H7 (cell line): ENCODE measurements at regions not wholly inside any gene's neighbourhood (a gene's known extent, or its start where the extent isn't known, plus 50 kb on each side); places are given as distances from the start of the nearest gene placed in this dataset.
"Not testable (repeated sequence)": the region's sequence is repeated elsewhere in the genome, so short reads cannot be mapped to it uniquely, and the experiment has no call there.

Source experiments
- DNase-seq: peaks from one replicate; pipeline ENCODE4 v3.0.0; 2012
- H3K27me3 ChIP-seq: 2 replicates; pipeline ENCODE4 v1.6.0; 2011; ENCODE audit warnings: mild to moderate bottlenecking, low read length; ENCODE audit not compliant: control insufficient read depth, insufficient read depth
- H3K36me3 ChIP-seq: replicated peaks from 2 replicates; pipeline ENCODE4 v1.5.1; 2011; ENCODE audit warnings: low read length; ENCODE audit not compliant: control insufficient read depth, insufficient read depth
- H3K4me3 ChIP-seq: 2 replicates; pipeline ENCODE4 v1.5.1; 2011; ENCODE audit warnings: low read depth, mild to moderate bottlenecking, control low read depth, low read length, moderate library complexity; ENCODE audit not compliant: insufficient read depth

DNA sequence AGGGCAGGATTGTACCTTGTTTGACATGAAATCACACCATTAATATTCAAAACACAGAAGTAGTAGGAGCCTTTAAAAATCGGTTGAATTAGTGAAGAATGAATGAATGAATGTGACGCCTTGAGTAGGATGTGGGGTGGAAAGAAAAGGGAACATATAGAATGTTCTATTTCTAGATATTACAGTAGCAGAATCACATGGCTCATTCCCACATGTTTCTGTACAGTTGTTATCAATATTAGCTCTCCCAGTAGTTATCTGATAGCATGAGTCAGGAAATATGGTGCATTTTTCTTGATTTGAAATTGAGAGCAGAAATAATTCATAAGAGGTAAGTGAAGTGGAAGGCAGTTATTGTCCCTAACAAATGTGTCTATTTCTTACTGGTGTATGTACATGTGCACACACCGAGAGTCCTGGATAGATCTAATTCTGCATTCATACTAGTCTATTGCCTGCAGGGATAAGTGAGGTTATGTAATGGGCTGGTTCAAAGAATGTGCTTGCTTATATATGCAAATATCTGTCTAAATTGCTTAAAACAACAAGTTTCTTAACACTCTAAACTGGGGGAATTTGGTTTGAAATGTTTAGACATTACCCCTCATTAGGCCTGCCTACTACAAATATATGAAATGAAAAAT is 245.4 kb downstream of the EFCAB11 start:
- no peaks in the 10 kb centered on the region; the same call in 1 of the 2 replicates for H3K27me3 ChIP-seq
- no peaks in the 10 kb centered on the region for H3K36me3 ChIP-seq
- H3K4me3 ChIP-seq: no peak overlapping the region
- no peak for DNase-seq

DNA sequence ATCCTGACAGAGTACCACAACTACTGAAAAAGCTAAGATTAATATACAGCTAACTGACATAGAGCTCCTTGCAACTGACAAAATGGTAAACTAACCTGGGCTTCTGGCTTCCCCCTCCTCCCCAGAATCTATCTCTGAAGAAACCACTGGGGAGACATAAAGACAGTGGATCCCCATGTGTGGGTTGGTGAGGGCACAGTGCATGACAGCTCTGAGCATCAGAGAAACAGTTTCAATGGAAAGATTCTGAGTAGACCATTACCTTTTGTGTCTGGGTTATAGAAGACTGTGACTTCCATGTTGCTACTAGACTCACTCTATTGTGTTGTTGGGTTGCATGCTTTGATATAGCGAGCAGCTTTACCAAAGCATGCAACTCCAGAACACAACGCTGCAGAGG is 247.4 kb downstream of the EFCAB11 start:
- no peak for DNase-seq
- peaks cover 7% of the 10 kb centered on the region for H3K27me3 ChIP-seq
- no peak overlapping the region for H3K4me3 ChIP-seq
- no peaks in the 10 kb centered on the region for H3K36me3 ChIP-seq

DNA sequence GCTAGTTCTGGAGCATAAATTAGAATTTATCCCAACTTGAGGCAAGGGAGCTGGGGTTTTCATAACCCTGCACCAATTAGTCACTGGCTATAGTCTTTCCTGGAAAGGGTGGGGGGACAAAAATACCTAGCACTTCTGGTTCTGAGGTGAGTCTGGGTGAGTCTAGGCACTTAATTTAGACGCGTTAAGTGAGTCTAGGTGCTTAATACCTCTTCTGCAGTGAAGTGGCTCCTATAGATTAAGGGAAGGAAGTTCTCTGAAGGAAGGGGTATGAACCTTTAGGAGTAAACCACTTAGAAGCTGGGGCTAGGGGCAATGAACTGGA is 251.7 kb downstream of the EFCAB11 start:
- Histone ChIP-seq H3K27me3 (peaks cover 9% of the 10 kb centered on the region), H3K4me3 (no peak overlapping the region), H3K36me3 (no peaks in the 10 kb centered on the region)
- DNase-seq: no peak

DNA sequence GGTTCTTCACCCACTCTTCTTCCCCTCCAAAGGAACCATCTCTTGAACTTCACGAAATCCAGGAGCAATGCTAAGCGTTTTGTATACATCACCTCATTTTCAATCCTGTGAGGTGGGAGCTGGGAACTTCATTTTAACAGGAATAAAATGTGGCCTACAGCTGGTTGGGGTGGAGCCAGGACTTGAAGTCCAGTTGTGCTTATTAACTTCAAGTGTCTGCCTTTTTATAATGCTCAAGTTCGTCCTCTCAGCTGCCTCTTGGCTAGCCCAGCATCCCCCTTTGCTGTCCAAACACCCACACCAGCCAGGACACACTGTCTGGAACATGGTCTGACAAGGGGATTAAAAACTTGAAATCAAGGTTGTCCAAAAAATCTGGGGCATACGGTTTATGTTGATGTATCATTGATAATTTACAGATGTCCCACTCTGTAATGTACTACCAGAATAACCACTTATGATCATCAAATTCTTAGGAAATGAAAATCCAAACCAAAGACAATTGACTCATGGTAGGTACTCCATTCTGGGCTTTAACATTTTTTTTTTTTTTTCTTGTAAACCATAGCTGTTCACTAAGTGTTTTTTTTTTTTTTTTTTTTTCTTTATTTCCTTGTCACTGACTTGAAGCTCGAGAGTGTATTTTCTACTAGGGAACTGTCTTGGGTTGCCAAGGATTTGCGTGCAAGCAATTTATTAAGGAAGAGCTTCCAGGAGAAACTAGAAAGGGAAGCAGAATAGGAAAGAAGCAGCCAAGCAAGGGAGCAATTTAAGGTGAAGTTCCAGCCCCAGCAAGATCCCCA is 252.3 kb downstream of the EFCAB11 start:
- no peak for DNase-seq
- H3K36me3 ChIP-seq: no peaks in the 10 kb centered on the region
- H3K4me3 ChIP-seq: peak overlapping the region; percentile 33
- H3K27me3 ChIP-seq: peaks cover 9% of the 10 kb centered on the region

DNA sequence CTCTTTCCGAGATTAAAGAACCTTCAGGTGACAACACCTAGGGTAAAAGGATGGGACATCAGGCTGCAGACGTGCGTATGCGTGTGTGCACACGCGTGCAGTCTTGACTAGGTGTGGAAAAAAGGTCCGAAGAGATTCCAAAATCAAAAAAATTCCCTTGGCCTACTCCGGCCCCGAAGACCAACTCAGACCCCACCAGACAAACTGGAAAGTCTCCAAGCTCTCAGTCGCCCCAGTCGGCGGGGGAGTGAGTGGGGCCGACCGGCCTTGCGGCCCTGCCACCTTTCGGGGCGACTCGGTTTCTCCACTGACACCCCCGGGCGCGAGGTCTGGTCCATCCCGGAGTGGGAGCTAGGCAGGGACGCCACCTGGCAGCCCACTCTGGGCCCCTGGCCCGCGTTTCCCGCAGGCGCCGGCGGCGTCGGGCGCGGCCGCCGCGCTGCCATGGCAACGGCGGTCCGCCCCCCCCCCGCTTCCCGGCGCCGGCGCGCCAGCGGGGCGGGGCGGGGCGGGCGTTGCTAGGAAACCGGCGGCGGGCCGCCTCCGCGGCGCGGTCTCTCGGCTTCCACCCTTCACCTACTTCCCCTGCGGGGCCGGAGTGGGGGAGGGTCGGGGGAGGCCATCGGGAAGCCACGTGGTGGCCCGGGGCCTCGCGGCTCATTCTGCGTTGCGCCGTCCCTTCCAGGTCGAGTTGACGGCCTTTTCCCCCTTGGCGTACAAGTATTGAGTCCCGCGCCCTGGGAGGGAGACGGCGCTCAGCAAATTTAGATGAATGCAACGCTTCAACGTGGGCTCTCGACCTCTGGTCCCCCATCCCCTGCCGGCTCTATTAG is 253.1 kb downstream of the EFCAB11 start:
- H3K36me3 ChIP-seq: no peaks in the 10 kb centered on the region

DNA sequence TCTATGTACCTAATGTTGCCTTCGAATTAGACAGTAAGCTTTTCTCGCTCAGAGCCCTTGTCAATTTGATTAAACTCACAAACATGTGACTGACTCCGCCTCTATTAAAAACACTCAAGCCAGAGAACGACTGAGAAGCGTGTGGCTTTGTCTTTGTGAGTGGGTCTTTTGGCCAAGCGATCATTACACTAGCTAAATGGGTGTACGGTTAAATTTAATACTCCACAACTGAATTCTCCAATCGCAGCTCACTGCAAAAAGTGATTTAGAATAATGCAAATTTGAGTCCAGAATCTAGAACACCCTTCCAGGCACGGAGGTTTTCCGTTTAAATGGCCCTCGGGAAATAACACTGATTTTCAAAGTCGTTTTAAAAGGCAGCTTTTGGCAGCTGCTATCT is 253.7 kb downstream of the EFCAB11 start:
- no peak for DNase-seq
- peaks cover 9% of the 10 kb centered on the region for H3K27me3 ChIP-seq
- no peaks in the 10 kb centered on the region for H3K36me3 ChIP-seq
- H3K4me3 ChIP-seq: peak overlapping the region; percentile 63

More for the DNA sequence above, 253.1 kb downstream of the EFCAB11 start:
- Histone ChIP-seq H3K4me3 (peak overlapping the region; percentile 63), H3K27me3 (peaks cover 9% of the 10 kb centered on the region)
- DNase-seq: peak; percentile 98

DNA sequence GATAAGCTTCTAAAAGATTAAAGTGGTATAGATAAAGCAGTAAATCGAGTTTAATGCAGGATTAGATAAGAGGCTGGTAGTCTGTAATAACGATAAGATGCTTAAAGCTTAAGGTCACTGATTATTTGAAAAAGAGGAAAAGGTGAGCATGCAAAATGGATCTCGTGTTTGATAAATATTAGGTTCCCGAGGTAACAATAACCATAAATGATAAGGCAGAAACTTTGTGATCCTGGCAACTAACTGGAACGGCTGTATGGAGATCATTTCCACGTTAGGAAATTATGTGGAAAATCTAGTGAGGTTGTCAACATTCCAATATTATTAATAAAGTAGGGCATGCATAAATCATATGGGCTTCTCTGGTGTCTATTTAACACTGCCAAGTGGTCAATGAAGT is 255.5 kb downstream of the EFCAB11 start:
- no peak for DNase-seq
- H3K4me3 ChIP-seq: no peak overlapping the region
- no peaks in the 10 kb centered on the region for H3K36me3 ChIP-seq
- H3K27me3 ChIP-seq: peaks cover 9% of the 10 kb centered on the region

DNA sequence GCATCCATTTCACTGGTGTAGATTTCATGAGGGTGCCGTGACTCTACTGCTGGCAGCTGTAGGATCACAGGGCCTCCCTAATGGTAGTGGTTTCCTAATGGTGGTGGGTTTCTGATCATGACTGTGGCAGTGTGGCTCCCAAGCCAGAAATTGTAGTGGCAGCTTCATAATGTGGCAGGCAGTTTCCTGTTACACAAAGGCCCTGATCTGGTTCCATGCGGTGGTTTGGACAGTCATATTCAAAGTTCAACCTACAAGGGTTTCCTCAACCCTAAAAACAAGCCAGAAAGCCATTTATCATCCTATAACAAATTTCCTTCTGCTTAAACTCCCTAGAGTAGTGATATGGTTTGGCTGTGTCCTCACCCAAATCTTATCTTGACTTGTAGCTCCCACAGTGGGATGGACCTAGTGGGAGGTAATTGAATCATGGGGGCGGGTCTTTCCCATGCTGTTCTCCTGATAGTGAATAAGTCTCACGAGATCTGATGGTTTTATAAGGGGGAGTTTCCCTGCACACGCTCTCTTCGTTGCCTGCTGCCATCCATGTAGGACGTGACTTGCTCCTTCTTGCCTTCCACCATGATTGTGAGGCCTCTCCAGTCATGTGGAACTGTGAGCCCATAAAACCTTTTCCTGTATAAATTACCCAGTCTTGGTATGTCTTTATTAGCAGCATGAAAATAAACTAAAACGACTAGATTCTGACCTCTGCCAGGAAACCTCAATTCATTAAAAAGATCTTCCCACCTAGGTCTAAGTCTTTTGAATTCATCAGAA is 257.1 kb downstream of the EFCAB11 start:
- Histone ChIP-seq H3K4me3 (no peak overlapping the region), H3K36me3 (no peaks in the 10 kb centered on the region), H3K27me3 (peaks cover 4% of the 10 kb centered on the region; the same call in 1 of the 2 replicates)
- DNase-seq: no peak

DNA sequence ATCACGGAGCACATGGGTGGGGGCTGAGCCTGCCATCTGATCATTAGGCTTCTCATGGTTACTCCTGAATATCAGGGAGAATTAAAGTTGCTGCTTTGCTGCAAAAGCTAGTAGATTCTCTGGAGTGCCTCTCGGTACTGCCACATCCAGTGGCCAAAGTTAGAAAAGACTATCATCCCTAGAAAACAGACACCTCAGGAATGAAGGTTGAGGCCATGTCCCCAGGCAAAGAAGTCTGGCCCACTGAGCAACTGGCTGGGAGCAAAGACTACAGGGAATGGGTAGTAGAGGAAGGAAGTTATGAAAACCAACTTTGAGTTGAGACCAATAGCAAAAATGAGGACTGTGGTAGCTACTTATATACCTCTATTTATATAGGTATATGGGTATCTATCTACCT is 258.7 kb downstream of the EFCAB11 start:
- no peaks in the 10 kb centered on the region for H3K27me3 ChIP-seq
- no peak overlapping the region for H3K4me3 ChIP-seq
- no peak for DNase-seq
- no peaks in the 10 kb centered on the region for H3K36me3 ChIP-seq

DNA sequence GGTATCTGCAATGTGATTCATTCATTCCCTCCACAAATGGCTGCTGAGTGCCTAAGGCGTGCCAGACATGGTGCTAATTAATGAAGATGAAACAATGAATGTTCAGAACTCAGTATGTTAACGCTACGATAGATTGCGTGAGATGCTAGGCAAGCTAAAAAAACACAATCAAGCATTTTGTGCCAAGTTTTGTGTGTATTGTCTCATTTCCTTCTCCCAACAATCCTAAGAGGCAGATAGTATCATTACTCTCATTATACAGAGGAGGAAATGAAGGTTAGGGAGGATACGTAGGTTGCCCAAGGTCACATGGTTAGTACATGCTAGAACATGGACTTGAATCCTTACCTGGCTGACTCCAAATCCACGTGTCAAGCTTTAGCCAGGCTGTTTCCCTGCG is 264.4 kb downstream of the EFCAB11 start:
- Histone ChIP-seq H3K4me3 (no peak overlapping the region), H3K27me3 (no peaks in the 10 kb centered on the region), H3K36me3 (no peaks in the 10 kb centered on the region)
- no peak for DNase-seq

DNA sequence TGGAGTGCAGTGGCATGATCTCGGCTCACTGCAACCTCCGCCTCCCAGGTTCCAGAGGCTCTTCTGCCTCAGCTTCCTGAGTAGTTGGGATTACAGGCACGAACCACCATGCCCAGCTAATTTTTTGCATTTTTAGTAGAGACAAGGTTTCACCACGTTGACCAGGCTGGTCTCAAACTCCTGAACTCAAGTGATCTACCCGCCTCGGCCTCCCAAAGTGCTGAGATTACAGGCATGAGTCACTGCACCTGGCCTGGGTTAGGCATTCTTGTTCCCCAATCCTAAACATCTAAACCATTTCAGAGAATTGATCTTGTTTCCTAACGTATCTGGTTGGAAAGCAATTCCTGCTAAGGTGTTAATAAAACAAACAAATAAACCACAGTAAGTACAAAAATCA is 264.8 kb downstream of the EFCAB11 start:
- H3K27me3 ChIP-seq, DNase-seq, H3K36me3 ChIP-seq, H3K4me3 ChIP-seq: not testable (repeated sequence)

DNA sequence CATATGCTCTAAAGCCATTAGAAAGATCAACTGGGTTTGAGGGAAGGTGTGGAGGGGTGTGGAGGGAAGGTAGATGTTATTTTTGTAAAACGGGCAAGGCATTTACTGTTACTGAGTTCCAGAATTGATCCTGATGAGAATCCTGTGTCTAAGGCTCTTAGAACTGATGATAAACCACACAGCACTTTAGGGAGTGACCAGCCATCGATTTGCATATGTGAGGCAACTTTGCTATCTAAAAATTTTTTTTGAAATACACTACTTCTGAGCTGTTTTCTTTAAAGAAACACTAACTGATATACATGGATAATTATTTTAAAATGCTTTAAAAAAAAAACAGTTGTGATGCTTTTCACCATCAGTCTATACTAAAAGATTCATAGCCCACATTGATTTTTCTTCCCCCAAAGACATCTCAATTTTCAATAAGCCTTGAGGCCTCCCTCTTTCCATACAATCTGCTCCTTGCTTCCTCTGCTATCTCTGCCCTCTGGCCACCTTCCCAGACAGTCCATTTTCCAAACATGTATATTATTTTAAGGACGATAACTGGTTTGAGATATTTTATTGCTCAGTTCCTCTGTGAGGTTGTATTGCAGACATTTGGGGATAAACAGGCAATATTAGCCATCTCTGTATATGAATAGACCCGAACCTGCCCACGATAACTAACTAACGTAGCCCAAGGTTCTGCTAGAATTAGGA is 265.9 kb downstream of the EFCAB11 start:
- no peak for DNase-seq
- H3K4me3 ChIP-seq: no peak overlapping the region
- no peaks in the 10 kb centered on the region for H3K27me3 ChIP-seq
- H3K36me3 ChIP-seq: no peaks in the 10 kb centered on the region

DNA sequence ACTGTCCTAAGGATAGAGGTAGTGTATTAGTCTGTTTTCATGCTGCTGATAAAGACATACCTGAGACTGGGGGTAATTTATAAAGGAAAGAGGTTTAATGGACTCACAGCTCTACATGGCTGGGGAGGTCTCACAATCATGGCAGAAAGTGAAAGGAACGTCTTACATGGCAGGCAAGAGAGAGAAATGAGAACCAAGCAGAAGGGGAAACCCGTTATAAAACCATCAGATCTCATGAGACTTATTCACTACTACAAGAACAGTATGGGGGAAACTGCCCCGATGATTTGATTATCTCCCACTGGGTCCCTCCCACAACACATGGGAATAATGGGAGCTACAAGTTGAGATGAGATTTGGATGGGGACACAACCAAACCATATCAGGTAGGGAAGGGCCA is 267.4 kb downstream of the EFCAB11 start:
- H3K27me3 ChIP-seq, H3K4me3 ChIP-seq, DNase-seq, H3K36me3 ChIP-seq: not testable (repeated sequence)

DNA sequence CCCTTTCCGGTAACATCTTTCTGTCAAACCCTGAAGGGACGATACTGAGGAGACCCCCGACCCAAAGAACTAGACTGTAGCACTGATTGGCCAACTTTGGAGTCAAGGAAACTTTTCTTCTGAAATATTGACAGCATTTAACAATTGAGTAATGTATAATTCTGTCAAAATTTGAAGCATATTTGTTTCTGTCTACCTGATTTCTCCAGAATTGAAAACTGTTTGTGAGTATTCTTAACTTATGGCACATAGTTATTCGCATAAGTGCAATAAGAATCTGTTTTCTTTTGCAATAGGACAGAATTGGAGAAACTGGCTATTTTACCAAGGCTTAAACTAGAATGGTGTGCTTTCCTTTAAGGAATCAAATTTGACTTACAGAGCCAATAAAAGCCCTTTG is 267.1 kb upstream of the FOXN3 start:
- DNase-seq: no peak
- no peaks in the 10 kb centered on the region for H3K27me3 ChIP-seq
- no peak overlapping the region for H3K4me3 ChIP-seq
- H3K36me3 ChIP-seq: no peaks in the 10 kb centered on the region
